ENCODE measurements at regions not wholly inside any gene's neighbourhood (a gene's known extent, or its start where the extent isn't known, plus 50 kb on each side); places are given as distances from the start of the nearest gene placed in this dataset.

DNA sequence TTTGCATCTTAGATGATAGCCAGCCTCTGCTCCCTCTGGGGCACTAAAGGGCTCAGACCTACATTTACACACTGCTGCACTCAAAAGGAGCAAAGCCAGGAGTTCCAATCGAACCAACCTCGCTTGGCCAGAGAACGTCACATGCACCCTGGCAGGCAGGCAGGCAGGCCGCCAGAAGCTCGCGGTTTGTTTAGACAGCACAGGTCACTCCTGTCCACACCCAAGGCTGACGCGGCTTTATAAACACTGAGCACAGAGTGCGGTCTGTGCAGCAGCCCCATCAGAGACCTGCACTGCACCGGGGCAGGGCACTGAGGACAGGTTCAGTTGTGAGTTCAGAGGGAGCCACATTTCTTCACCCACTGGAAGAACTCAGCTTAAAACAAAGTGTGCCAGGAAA is 143.9 kb downstream of the BCOR start:
- no peak for DNase-seq (ENCODE audit: insufficient read length, low spot score)
- FAIRE-seq, result no peak
- TF ChIP-seq, protein P1, sequence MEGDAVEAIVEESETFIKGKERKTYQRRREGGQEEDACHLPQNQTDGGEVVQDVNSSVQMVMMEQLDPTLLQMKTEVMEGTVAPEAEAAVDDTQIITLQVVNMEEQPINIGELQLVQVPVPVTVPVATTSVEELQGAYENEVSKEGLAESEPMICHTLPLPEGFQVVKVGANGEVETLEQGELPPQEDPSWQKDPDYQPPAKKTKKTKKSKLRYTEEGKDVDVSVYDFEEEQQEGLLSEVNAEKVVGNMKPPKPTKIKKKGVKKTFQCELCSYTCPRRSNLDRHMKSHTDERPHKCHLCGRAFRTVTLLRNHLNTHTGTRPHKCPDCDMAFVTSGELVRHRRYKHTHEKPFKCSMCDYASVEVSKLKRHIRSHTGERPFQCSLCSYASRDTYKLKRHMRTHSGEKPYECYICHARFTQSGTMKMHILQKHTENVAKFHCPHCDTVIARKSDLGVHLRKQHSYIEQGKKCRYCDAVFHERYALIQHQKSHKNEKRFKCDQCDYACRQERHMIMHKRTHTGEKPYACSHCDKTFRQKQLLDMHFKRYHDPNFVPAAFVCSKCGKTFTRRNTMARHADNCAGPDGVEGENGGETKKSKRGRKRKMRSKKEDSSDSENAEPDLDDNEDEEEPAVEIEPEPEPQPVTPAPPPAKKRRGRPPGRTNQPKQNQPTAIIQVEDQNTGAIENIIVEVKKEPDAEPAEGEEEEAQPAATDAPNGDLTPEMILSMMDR (IDR thresholded peaks at IDR 0.05; ENCODE audit: insufficient read depth, missing control alignments), result no peak

DNA sequence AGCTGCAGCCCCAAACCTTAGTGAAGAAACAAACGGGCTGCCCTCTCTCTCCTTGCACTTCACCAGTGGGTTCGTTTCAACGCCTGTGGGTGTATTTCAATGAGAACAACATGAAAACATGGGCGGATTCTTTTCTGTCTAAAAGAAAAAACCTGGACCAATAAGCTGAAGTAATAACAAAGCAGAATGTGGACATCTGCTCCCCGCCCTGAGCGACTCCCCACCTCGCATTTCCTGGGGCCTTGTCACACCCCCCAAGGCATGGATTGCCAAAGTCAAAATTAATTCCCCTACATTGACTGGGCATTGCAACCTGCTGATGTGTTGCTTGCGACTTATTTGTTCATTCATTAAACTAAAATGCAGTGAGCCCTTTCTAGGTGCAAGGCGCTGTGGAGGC is 142.9 kb downstream of the BCOR start:
- DNase-seq (ENCODE audit: insufficient read length, low spot score), result no peak
- no peak for FAIRE-seq
- TF ChIP-seq, protein P1 (IDR thresholded peaks at IDR 0.05; ENCODE audit: insufficient read depth, missing control alignments), result no peak

DNA sequence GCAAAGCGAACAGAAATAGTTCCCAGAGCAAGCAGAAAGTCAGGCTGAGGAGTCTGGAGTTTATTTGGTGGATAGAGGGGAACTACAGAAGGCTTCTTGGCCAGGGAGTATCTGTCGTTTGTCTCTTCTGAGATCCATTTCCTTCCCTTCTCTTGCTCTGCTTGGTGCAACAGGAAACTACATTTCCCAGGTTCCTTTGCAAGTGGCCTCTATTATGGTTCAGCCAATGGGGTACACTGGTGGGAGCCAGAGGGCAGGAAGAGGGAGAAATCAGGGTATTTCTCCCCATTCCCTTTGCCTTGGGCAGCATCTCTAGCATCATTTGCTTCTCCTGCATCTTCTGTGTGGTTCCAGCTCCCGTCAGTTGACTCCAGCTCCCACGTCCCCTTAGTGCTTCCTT is 142.1 kb downstream of the BCOR start:
- DNase-seq (ENCODE audit: insufficient read length, low spot score) (no peak), FAIRE-seq (no peak)
- TF ChIP-seq, protein P1 (IDR thresholded peaks at IDR 0.05; ENCODE audit: insufficient read depth, missing control alignments), result no peak

DNA sequence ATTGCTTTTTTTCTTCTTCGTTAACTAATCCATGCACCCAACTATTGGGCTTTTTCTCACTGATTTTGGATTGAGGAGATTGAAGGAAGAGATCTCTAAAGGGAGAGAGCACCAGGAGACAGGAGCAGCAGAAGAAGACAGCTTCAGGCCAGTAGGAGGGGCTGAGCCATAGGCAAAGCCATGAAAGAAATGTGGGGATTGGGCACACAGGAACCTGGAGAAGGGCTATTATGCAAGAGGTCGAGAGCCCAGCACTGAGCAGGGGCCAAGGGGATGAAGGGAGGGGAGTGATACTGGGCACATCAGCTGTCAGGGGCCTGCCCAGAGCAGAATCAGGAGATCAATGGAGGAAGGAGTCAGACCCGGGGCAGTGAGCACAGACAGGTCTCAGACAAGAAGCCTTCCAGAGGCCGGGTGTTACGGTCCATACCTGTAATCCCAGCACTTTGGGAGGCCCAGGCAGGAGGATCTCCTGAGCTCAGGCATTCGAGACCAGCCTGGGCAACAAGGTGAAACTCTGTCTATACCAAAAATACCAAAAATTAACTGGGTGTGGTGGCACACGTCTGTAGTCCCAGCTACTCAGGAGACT is 140.9 kb downstream of the BCOR start:
- DNase-seq (ENCODE audit: insufficient read length, low spot score) (no peak), FAIRE-seq (no peak)
- TF ChIP-seq, protein P1 (IDR thresholded peaks at IDR 0.05; ENCODE audit: insufficient read depth, missing control alignments), result no peak

DNA sequence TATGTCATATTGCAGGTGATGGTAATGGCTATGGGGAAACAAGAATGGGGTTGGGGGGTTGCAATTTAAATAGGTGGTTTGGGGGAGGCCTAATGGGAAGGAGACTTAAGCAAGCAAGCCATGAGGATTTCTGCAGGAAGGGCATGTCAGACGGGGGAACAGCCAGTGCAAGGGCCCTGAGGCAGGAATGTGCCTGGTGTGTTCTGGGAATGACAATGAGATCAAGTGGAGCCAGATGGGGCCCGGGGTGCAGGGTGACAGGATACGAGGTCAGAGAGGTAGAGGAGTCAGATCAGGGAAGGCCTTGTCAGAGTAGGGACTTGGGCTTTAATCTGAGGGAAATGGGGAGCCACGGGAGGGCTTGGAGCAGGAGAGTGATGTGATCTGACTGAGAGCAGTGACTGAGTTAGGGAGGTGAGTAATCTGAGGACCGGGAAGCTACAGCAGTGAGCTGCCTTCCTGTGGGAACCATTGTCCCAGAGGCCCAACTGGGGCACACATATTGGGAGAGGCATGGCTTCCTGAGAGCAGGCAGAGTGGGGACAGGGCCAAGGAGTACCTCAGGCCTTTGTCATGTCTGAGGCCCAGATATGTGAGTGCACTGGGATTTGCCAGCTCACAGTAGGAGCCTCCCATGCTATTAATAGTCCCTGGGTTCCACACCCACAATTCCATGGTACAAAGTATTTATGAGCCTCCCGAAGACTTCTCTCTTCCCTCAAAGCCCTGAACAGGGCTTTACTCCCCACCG is 139.8 kb downstream of the BCOR start:
- FAIRE-seq, result no peak
- no peak for DNase-seq (ENCODE audit: insufficient read length, low spot score)
- TF ChIP-seq, protein P1 (IDR thresholded peaks at IDR 0.05; ENCODE audit: insufficient read depth, missing control alignments), result no peak

DNA sequence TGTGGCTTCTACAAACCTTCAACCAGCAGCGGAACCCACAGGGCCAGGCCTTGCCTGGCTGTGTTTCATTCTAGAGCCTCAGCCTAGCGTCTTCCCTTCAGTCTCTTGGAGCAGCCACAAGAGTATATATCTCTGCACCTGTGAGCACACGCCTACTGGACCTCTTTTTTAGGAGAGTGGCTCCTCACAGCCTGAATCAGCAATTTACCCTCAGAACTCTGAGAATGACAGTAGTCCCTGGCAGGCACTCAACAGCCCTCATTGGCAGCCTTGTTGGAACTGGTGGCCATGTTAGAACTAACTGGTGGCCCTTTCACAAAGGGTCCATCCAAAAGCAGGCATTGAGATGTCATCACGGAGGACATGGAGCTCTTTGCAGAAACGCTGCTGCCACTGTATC is 138.9 kb downstream of the BCOR start:
- TF ChIP-seq, protein P1 (IDR thresholded peaks at IDR 0.05; ENCODE audit: insufficient read depth, missing control alignments), result no peak
- FAIRE-seq, result no peak

DNA sequence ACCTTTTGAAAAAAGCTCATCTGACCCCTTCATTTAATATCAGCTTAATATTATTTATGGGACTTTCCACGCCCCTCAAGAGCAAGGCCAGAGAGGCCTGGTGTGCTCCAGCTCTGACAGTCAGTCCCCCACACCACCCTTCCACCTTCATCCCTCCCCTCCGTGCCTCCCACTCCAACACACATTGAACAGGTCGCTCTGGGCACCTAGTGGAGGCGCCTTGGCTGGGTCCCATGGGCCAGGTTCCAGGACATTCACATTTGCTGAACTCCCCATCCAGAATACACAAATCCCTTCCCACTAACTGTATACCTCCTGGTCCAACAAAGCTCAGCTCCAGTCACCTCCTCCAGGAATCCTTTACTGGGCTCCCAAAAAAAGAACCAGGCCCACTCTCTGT is 137.5 kb downstream of the BCOR start:
- no peak for FAIRE-seq
- TF ChIP-seq, protein P1 (IDR thresholded peaks at IDR 0.05; ENCODE audit: insufficient read depth, missing control alignments), result no peak
- DNase-seq (ENCODE audit: insufficient read length, low spot score), result no peak

More for the DNA sequence above, 138.9 kb downstream of the BCOR start:
- no peak for DNase-seq (ENCODE audit: insufficient read length, low spot score)
